HG03558 (cell line): ENCODE measurements at regions not wholly inside any gene's neighbourhood (a gene's known extent, or its start where the extent isn't known, plus 50 kb on each side); places are given as distances from the start of the nearest gene placed in this dataset.
"Not testable (repeated sequence)": the region's sequence is repeated elsewhere in the genome, so short reads cannot be mapped to it uniquely, and the experiment has no call there.

Experiments
- ATAC-seq: cut with Tn5 transposase; IDR thresholded peaks from one replicate; pipeline ENCODE4 v1.9.1; 2021; ENCODE audit warnings: moderate number of reproducible peaks; ENCODE audit not compliant: unreplicated experiment; ENCODE audit errors: extremely low read depth

- ATAC-seq: no peak
Measured at GRCh38 chr5:156197042-156197635, 129.8 kb upstream of the SGCD start.

GRCh38 chr5:156199045-156199444 lies 127.9 kb upstream of the SGCD start:
- no peak for ATAC-seq

DNA sequence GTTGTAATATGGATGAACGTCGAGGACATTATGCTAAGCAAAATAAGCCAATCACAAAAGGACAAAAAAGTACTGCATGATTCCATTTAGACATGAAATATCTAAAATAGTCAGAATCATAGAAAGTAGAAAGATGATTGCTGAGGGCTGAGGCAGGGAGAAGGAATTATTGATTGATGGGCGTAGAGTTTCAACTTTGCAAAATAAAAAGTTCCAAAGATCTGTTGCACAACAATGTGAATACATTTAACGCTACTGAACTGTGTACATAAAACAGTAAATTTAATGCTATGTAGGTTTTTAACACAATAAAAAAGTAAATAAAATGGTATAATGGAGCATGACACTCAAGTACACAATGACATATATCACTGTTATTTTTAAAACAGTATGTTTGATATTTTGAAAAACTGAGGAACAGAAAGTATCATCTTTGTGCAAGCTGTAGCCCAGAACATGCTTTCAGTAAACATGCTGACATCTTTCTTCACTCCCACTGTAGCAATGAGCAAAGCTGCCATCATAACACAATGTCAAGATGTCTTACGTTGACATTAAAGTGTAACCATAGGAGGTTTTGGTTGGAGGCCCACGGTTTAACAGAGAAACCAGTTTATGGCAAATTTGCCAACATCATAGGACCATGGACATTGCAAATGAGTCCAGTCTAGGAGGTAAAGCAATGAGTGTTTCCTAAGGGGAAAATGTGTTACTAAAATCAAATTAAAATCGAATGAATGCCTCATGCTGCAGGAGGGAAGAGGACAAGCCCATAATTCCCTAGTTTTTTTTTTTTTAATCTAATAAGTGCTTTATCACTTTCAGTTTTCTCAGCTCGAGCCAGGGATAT lies 125.8 kb upstream of the SGCD start:
- ATAC-seq: no peak

DNA sequence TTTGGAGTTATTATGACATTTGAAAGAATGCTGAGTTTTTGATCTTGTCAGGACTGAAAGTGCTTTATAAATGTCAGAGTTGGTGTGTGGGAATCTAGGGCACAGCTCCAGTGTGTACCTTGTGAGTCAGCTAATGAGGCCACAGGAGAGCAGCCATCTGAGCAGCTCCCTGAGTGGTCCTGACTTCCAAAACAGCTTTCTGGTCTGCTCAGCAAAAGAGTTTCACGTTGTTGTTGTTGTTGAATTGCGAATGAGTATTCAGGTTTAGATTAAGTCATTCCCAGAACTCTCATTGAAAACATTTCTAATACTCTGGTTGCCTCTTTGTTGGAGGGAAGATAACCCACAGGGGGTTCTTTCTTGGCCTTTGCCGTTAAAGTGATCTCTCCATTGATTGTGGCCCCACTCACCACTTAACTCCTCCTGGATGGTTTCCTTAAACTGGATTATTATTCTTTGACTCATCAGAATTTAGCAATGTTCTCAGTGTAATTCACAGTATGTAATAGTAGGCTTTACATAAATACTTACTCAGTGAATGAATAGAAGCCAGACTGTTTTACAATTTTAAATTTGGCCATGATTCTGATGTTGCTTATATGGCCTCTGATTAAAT lies 125.1 kb upstream of the SGCD start:
- no peak for ATAC-seq

- ATAC-seq: no peak
Measured at GRCh38 chr5:156208271-156208670, 118.7 kb upstream of the SGCD start.

- ATAC-seq: no peak
Measured at GRCh38 chr5:156218367-156219158, 108.4 kb upstream of the SGCD start.

GRCh38 chr5:156219483-156220005 lies 107.4 kb upstream of the SGCD start:
- no peak for ATAC-seq

DNA sequence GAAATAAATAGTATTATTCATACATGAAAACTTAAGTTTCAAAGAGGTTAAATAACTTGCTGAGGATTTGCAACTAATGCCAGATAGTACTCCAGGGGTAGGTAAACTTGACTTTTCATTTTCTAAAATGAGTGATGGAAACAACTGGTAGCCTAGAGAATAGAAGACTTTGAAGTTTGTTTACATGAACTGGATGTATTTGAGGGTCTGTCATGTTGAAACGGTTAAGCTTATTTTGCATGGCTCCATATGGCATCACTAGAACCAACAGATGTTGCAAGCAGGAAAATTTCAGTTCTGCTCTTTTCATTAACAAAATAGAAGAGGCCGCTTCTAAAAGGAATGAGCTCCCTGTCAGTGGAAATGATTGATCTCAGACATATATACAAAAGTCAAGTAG lies 105.1 kb upstream of the SGCD start:
- ATAC-seq: no peak

DNA sequence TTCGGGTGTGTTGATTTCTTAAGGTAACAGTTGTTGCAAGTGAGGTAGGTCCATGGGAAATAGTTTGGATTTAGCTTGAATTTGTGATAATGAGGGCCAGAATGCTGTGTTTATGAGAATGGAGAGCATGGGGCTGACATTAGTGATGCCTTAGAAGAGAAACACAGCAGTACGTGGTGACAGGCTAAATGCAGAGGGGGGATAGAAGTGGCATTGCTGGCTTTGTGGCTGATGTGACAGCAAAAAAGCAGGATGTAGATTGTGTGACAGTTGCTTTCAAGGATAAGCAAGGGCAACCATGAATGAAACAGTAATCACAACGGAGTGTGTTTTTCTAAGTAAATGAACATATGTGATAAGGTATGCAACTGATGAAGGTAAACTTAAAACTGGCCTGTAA lies 103.4 kb upstream of the SGCD start:
- no peak for ATAC-seq

DNA sequence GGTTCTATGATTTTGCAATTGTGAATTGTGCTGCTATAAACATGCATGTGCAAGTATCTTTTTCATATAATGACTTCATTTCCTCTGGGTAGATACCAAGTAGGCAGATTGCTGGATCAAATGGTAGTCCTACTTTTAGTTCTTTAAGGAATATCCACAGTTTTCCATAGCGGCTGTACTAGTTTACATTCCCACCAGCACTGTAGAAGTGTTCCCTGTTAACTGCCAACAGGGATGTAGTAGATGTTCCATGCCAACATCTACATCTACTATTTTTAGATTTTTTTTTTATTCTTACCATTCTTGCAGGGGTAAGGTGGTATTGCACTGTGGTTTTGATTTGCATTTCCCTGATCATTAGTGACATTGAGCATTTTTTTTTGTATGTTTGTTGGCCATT lies 100.5 kb upstream of the SGCD start:
- ATAC-seq: not testable (repeated sequence)

GRCh38 chr5:156230887-156231286 lies 96.1 kb upstream of the SGCD start:
- no peak for ATAC-seq

DNA sequence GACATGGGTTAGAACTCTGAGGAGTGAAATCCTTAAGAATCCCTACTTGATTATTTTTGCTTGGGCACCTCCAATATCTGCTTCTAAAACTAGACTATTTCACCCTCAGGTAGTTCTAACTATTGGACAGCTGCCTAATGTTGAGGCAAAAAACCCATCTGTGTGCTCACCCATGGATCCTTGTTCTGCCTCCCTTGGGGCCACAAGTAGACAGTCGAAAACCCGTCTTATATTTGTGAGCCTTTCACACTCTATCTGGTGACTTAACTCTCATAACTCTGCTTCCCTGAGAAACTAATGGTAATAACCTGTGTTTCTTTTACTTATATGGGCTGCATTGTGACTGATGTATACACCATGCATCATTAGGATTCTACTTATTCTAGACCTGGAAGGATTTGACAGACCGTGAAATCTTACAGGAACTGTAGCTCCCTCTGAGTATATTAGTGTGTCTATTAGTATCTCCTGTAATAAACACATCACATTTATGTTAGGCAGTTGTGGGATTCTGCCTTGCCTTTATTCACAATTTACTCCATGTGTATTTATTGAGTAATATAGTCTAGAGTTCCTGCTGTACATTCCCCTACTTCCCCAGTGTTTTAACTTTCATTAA lies 94.6 kb upstream of the SGCD start:
- no peak for ATAC-seq

DNA sequence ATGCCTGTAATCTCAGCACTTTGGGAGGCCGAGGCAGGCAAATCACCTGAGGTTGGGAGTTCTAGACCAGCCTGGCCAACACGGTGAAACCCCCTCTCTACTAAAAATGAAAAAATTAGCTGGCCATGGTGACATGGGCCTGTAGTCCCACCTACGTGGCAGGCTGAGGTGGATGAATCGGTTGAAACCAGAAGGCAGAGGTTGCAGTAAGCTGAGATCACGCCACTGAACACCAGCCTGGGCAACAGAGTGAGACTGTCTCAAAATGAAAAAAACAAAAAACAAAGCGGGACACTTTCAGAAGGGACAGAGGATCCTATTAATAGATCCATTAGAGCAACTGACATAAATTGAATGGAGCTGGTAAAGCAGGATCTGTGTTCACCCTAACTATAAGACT lies 89.6 kb upstream of the SGCD start:
- ATAC-seq: no peak

DNA sequence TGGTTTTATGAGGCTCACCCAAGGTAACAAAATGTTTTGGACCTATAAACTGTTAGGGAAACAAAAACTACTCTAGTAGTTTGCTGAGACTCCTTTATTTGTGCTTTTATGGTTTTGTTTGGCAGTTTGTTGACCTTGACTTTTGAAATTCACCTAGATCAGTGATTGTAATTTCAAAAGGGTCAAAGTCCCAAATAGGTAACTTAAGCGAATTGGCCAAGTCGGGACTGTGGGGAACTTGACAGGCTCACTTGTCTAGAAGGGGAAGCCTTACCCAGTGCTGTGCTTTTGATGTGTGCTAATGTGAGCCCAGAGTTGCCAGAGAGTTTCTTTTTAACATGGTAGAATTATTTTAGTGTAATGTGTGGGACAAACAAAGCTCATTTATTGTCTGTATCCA lies 87.2 kb upstream of the SGCD start:
- ATAC-seq: no peak

- ATAC-seq: no peak
Measured at GRCh38 chr5:156240414-156240813, 86.5 kb upstream of the SGCD start.

GRCh38 chr5:156241266-156241665 lies 85.7 kb upstream of the SGCD start:
- ATAC-seq: no peak

DNA sequence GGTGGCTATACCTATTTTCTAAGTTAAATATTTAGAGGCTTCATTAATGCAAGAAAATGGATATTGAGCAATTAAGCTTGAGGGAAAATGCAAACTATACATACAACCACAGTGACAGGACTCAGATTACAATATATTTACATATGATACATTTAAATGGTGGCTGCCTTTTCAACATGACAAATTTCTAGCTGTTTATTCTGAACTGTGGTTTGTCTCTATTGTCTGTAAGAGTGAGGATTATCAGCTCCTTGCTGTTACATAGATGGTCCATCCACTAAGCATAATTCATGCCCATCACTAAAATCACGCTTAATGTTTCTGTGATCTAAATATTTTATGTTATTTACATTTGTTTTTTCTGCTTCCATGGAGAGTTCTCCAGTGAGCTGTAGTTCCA lies 81.1 kb upstream of the SGCD start:
- ATAC-seq: no peak

GRCh38 chr5:156251076-156251475 lies 75.9 kb upstream of the SGCD start:
- no peak for ATAC-seq

DNA sequence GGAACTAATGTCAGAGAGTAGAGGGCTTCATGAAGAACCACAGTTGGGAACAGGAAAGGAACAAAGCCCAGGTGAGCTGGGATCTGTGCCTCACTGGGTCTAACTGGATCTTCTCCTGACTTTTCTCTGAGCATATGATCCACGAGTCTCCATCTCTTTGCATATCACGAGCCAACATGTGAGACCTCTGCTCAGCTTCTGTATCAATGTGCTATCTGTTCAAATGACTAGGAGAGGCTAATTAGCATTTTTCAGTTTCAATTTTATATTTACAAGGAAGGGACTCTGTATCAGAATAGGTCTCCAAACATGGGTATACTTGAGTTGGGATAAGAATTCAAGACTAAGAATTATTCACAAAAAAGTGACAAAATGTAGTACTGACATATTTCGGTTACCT lies 73.8 kb upstream of the SGCD start:
- ATAC-seq: no peak

DNA sequence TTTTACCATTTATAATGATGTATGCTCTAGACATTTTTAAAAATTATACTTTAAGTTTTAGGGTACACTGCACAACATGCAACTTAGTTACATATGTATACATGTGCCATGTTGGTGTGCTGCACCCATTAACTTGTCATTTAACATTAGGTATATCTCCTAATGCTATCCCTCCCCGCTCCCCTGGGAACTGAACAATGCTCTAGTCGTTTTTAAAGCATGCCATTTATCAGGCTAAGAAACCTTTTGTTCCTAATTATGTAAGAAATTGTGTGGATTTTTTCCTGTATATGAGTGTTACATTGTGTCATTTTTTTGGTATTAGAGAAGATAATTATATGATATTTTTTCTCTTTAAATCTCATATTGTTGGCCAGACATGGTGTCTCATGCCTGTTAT lies 72.8 kb upstream of the SGCD start:
- ATAC-seq: no peak
